IMR-90 (cell line): ENCODE measurements at regions not wholly inside any gene's neighbourhood (a gene's known extent, or its start where the extent isn't known, plus 50 kb on each side); places are given as distances from the start of the nearest gene placed in this dataset.

Experiments used
- ATAC-seq: fragments of 200-7000 bp; cut with Tn5 transposase; 2 replicates; pipeline ENCODE4 v1.9.1; 2020; ENCODE audit warnings: low read depth, mild to moderate bottlenecking, moderate library complexity
- BruUV-seq: library from RNA; stranded (reverse); fragments of 400-500 nt; replicated peaks from 2 replicates; lab custom pipeline; 2021; lab: Mats Ljungman, UMichigan
- CTCF ChIA-PET: fragments of 300-600 bp; formaldehyde crosslinking; extraction: SDS; loops from one replicate; lab custom pipeline; 2021; ENCODE audit warnings: antibody characterized with exemption; lab: Yijun Ruan, JAX
- POLR2A ChIA-PET: fragments of 300-600 bp; sonication (Branson Sonifier 250); formaldehyde crosslinking; loops from one replicate; lab custom pipeline; 2022; ENCODE audit warnings: antibody characterized with exemption; ENCODE audit not compliant: unreplicated experiment; lab: Charles Lee
- DNase-seq: peaks from one replicate; pipeline ENCODE4 v3.0.0; 2013
- H2AFZ ChIP-seq: replicated peaks from 2 replicates; pipeline ENCODE3; 2013; ENCODE audit warnings: low read length, mild to moderate bottlenecking; ENCODE audit not compliant: poor library complexity
- H2AK5ac ChIP-seq: 2 replicates; pipeline ENCODE4 v1.6.1; 2013; ENCODE audit warnings: low read depth, low read length, inconsistent platforms
- H2AK9ac ChIP-seq: replicated peaks from 2 replicates; pipeline ENCODE3; 2013; ENCODE audit warnings: mild to moderate bottlenecking, low read depth, low read length, moderate library complexity; ENCODE audit not compliant: poor library complexity
- H2BK120ac ChIP-seq: 2 replicates; pipeline ENCODE4 v1.6.1; 2013; ENCODE audit warnings: low read depth, low read length, inconsistent platforms
- H2BK15ac ChIP-seq: 3 replicates; pipeline ENCODE4 v1.6.1; 2013; ENCODE audit warnings: low read depth, low read length, inconsistent platforms
- H2BK20ac ChIP-seq: 2 replicates; pipeline ENCODE4 v1.6.1; 2013; ENCODE audit warnings: low read depth, mild to moderate bottlenecking, inconsistent platforms, low read length, moderate library complexity
- H2BK5ac ChIP-seq: 2 replicates; pipeline ENCODE4 v1.6.1; 2013; ENCODE audit warnings: mild to moderate bottlenecking, low read depth, low read length, inconsistent platforms; ENCODE audit not compliant: poor library complexity, severe bottlenecking
- H3K14ac ChIP-seq: replicated peaks from 2 replicates; pipeline ENCODE4 v1.6.1; 2013; ENCODE audit warnings: low read depth, low read length, inconsistent platforms
- H3K18ac ChIP-seq: 2 replicates; pipeline ENCODE4 v1.6.1; 2013; ENCODE audit warnings: low read depth, low read length, control low read depth
- H3K23ac ChIP-seq: 2 replicates; pipeline ENCODE4 v1.6.1; 2013; ENCODE audit warnings: low read depth, low read length, inconsistent platforms
- H3K27ac ChIP-seq: 2 replicates; pipeline ENCODE4 v1.5.1; 2013; ENCODE audit warnings: mild to moderate bottlenecking, control low read depth, low read length; ENCODE audit not compliant: insufficient read depth
- H3K27me3 ChIP-seq: 2 replicates; pipeline ENCODE4 v1.6.1; 2013; ENCODE audit warnings: low read length; ENCODE audit not compliant: control insufficient read depth, insufficient read depth
- H3K36me3 ChIP-seq: 2 replicates; pipeline ENCODE4 v1.6.1; 2013; ENCODE audit warnings: low read length, mixed read lengths; ENCODE audit not compliant: control insufficient read depth, insufficient read depth
- H3K4ac ChIP-seq: 2 replicates; pipeline ENCODE4 v1.6.1; 2013; ENCODE audit warnings: low read depth, low read length, inconsistent platforms
- H3K4me1 ChIP-seq: 2 replicates; pipeline ENCODE4 v1.6.1; 2013; ENCODE audit warnings: low read length, mixed read lengths; ENCODE audit not compliant: control insufficient read depth, insufficient read depth
- H3K4me2 ChIP-seq: 2 replicates; pipeline ENCODE4 v1.6.1; 2013; ENCODE audit warnings: low read depth, mild to moderate bottlenecking, control low read depth, low read length, moderate library complexity
- H3K4me3 ChIP-seq: 2 replicates; pipeline ENCODE4 v1.5.1; 2013; ENCODE audit warnings: low read depth, mild to moderate bottlenecking, control low read depth, low read length, moderate library complexity; ENCODE audit not compliant: insufficient read depth
- H3K56ac ChIP-seq: 2 replicates; pipeline ENCODE4 v1.6.1; 2013; ENCODE audit warnings: low read length, inconsistent platforms; ENCODE audit not compliant: insufficient read depth; ENCODE audit errors: extremely low read depth
- H3K79me1 ChIP-seq, 2 experiments: 2 replicates each; pipeline ENCODE4 v1.6.1; 2013; ENCODE audit warnings: low read length in 2 of 2, inconsistent platforms in 1 of 2, low read depth in 1 of 2
- H3K9ac ChIP-seq: 2 replicates; pipeline ENCODE4 v1.6.1; 2013; ENCODE audit warnings: low read depth, low read length, control low read depth
- H3K9me1 ChIP-seq: 2 replicates; pipeline ENCODE4 v1.6.1; 2013; ENCODE audit warnings: low read length, inconsistent platforms; ENCODE audit not compliant: insufficient read depth
- H3K9me3 ChIP-seq: 2 replicates; pipeline ENCODE4 v1.6.1; 2013; ENCODE audit warnings: low read length; ENCODE audit not compliant: control insufficient read depth, insufficient read depth
- H4K20me1 ChIP-seq: 2 replicates; pipeline ENCODE4 v1.6.1; 2013; ENCODE audit warnings: low read length, inconsistent platforms; ENCODE audit not compliant: insufficient read depth
- H4K5ac ChIP-seq: 2 replicates; pipeline ENCODE4 v1.6.1; 2013; ENCODE audit warnings: mild to moderate bottlenecking, low read depth, low read length, control low read depth
- H4K8ac ChIP-seq, 2 experiments: 2 replicates each; pipeline ENCODE4 v1.6.1; 2013; ENCODE audit warnings: low read depth in 2 of 2, low read length in 2 of 2, control low read depth in 1 of 2, inconsistent platforms in 1 of 2
- H4K91ac ChIP-seq: 2 replicates; pipeline ENCODE4 v1.6.1; 2013; ENCODE audit warnings: low read depth, low read length, inconsistent platforms; ENCODE audit not compliant: insufficient read depth
- BHLHE40 ChIP-seq: fragments of 150-350 bp; IDR thresholded peaks from 2 replicates; pipeline ENCODE4 v1.6.1; 2016; ENCODE audit warnings: mild to moderate bottlenecking, low read depth, low read length
- CEBPB ChIP-seq: IDR thresholded peaks from 2 replicates; pipeline ENCODE4 v1.6.1; 2012; ENCODE audit warnings: low read depth, low read length, improper control_type of control experiment
- CHD1 ChIP-seq: IDR thresholded peaks from 2 replicates; pipeline ENCODE4 v1.6.1; 2012; ENCODE audit warnings: low read depth, low read length, improper control_type of control experiment
- CTCF ChIP-seq: conservative IDR thresholded peaks from 2 replicates; pipeline ENCODE4 v1.5.1; 2012; ENCODE audit warnings: mild to moderate bottlenecking, low read depth, low read length, improper control_type of control experiment
- ELK1 ChIP-seq: fragments of 150-350 bp; IDR thresholded peaks from 2 replicates; pipeline ENCODE4 v1.6.1; 2016; ENCODE audit warnings: low read depth, mild to moderate bottlenecking, low read length, moderate library complexity, borderline replicate concordance
- FOS ChIP-seq: fragments of 150-350 bp; IDR thresholded peaks from 2 replicates; pipeline ENCODE4 v1.6.1; 2016; ENCODE audit warnings: low read depth, low read length
- MAZ ChIP-seq: IDR thresholded peaks from 2 replicates; pipeline ENCODE4 v1.6.1; 2012; ENCODE audit warnings: low read depth, mild to moderate bottlenecking, low read length, improper control_type of control experiment, moderate library complexity, borderline replicate concordance
- NFE2L2 ChIP-seq: fragments of 150-350 bp; IDR thresholded peaks from 2 replicates; pipeline ENCODE4 v1.6.1; 2016; ENCODE audit warnings: low read depth, mild to moderate bottlenecking, low read length
- POLR2A ChIP-seq: IDR thresholded peaks from 2 replicates; pipeline ENCODE4 v1.6.1; 2012; ENCODE audit warnings: mild to moderate bottlenecking, low read depth, low read length
- RAD21 ChIP-seq: IDR thresholded peaks from 2 replicates; pipeline ENCODE4 v1.6.1; 2012; ENCODE audit warnings: low read length, improper control_type of control experiment
- RFX5 ChIP-seq: IDR thresholded peaks from 2 replicates; pipeline ENCODE4 v1.8.0; 2012; ENCODE audit warnings: low read depth, mild to moderate bottlenecking, low read length, moderate library complexity
- SMC3 ChIP-seq: fragments of 150-350 bp; IDR thresholded peaks from 2 replicates; pipeline ENCODE4 v1.6.1; 2016; ENCODE audit warnings: low read depth, mild to moderate bottlenecking, antibody characterized with exemption, low read length, moderate library complexity
- USF2 ChIP-seq: fragments of 150-350 bp; IDR thresholded peaks from 2 replicates; pipeline ENCODE4 v1.6.1; 2017; ENCODE audit warnings: mild to moderate bottlenecking, antibody characterized with exemption, low read length, low read depth
- dilution Hi-C: fragments of 300-500 bp; cut with HindIII; formaldehyde crosslinking; loops from one replicate; pipeline ENCODE4 v1.14.3; 2018; ENCODE audit warnings: low sequenced_read_pairs; ENCODE audit not compliant: unreplicated experiment
- in situ Hi-C: fragments of 300-500 bp; cut with MboI; formaldehyde crosslinking; loops from 3 replicates; pipeline ENCODE4 v1.14.3; 2019; ENCODE audit warnings: low sequenced_read_pairs, inconsistent platforms, mixed read lengths
- intact Hi-C: fragments of 100-400 bp; cut with micrococcal nuclease; formaldehyde crosslinking; loops from 2 replicates; pipeline ENCODE4 v1.10.0; 2022

GRCh38 chr3:74301056-74301455, 313.4 kb downstream of the CNTN3 start:
- no peak for TF ChIP-seq FOS
- TF ChIP-seq CEBPB: no peak
- TF ChIP-seq ELK1: no peak
- TF ChIP-seq RFX5: no peak
- TF ChIP-seq NFE2L2: no peak
- TF ChIP-seq CTCF: no peak
- no peak for TF ChIP-seq MAZ
- no peak for TF ChIP-seq SMC3
- TF ChIP-seq USF2: no peak
- no peak for TF ChIP-seq CHD1
- TF ChIP-seq BHLHE40: no peak
- no peak for TF ChIP-seq POLR2A
- TF ChIP-seq RAD21: no peak
- dilution Hi-C loops: no loop called here
- Histone ChIP-seq H3K36me3 (no peaks in the 10 kb centered on the region), H4K20me1 (no peaks in the 10 kb centered on the region), H2BK15ac (no peak overlapping the region), H3K14ac (no peak overlapping the region), H3K9ac (no peak overlapping the region), H4K91ac (no peak overlapping the region), H2BK120ac (no peak overlapping the region), H3K4me3 (no peak overlapping the region), H3K79me1 (no peaks in the 10 kb centered on the region), H4K5ac (no peak overlapping the region), H2AK5ac (no peak overlapping the region), H2AK9ac (no peak overlapping the region), H3K27me3 (no peaks in the 10 kb centered on the region), H3K4me2 (no peak overlapping the region), H3K4ac (no peak overlapping the region), H3K9me3 (no peaks in the 10 kb centered on the region), H3K23ac (no peak overlapping the region), H3K9me1 (no peaks in the 10 kb centered on the region), H2BK20ac (no peak overlapping the region), H3K4me1 (no peaks in the 10 kb centered on the region), H4K8ac (no peak overlapping the region), H2AFZ (no peak overlapping the region), H3K18ac (no peak overlapping the region), H3K56ac (no peak overlapping the region), H3K27ac (no peak overlapping the region), H2BK5ac (no peak overlapping the region)
- ChIA-PET CTCF (no interaction called here), POLR2A (no interaction called here)
- in situ Hi-C loops: no loop called here
- ATAC-seq (no peak), DNase-seq (no peak)
- intact Hi-C loops: no loop called here
- no TSS peak for BruUV-seq
